ENCODE measurements at regions not wholly inside any gene's neighbourhood (a gene's known extent, or its start where the extent isn't known, plus 50 kb on each side); places are given as distances from the start of the nearest gene placed in this dataset.

- H3K9ac ChIP-seq (ENCODE audit: extremely low read depth, insufficient read length, low read length), result no peak overlapping the region
- no peaks in the 10 kb centered on the region for H3K9me3 ChIP-seq (ENCODE audit: control insufficient read depth, low read depth, low read length)
- no peak overlapping the region for H3T11ph ChIP-seq (ENCODE audit: low read length)
- H3K36me3 Mint-ChIP-seq (ENCODE audit: insufficient read depth in 1 of 3, low read depth in 3 of 3), result peaks cover 0 to 5% (median 0%) of the 10 kb centered on the region in 3 experiments; a peak in 4 of 7 replicates
- peak overlapping the region in 1 of 3 experiments; percentile 38; a peak in 1 of 7 replicates for H3K27ac Mint-ChIP-seq
- no peak overlapping the region for H2BK5ac ChIP-seq (ENCODE audit: insufficient read length, low read length)
- no peak overlapping the region for H3K27ac ChIP-seq (ENCODE audit: insufficient read length, low read depth, low read length)
- no peak overlapping the region for H3K18ac ChIP-seq (ENCODE audit: insufficient read length, low read depth, low read length)
- H3K79me2 ChIP-seq (ENCODE audit: insufficient read depth, low read length), result no peaks in the 10 kb centered on the region
- no peak overlapping the region for H2BK15ac ChIP-seq (ENCODE audit: low read depth, low read length)
- no CpG with 5 or more reads among the region's 1 CpG for WGBS (ENCODE audit: extremely low coverage, insufficient read length, low lambda C conversion rate)
- H3K14ac ChIP-seq (ENCODE audit: insufficient read depth, low read length), result no peak overlapping the region
- H4K20me1 ChIP-seq (ENCODE audit: control insufficient read depth, insufficient read depth, insufficient read length), result no peaks in the 10 kb centered on the region
- H3K4me1 Mint-ChIP-seq, result peaks cover 8 to 14% of the 10 kb centered on the region in 2 experiments
- H2AK5ac ChIP-seq (ENCODE audit: insufficient read length, low read length), result no peak overlapping the region
- H4K91ac ChIP-seq (ENCODE audit: insufficient read length, low read depth, low read length), result no peak overlapping the region
- H3K56ac ChIP-seq (ENCODE audit: insufficient read length, low read depth, low read length), result no peak overlapping the region
- no peak overlapping the region for H2BK20ac ChIP-seq (ENCODE audit: low read depth, low read length, poor library complexity, severe bottlenecking)
- H3K4ac ChIP-seq (ENCODE audit: low read depth, low read length), result no peak overlapping the region
- no peaks in the 10 kb centered on the region for H3K23me2 ChIP-seq (ENCODE audit: insufficient read length, low read depth, low read length, poor library complexity, severe bottlenecking)
- no peak for TF ChIP-seq CTCF (conservative IDR thresholded peaks at IDR 0.05)
- H2BK12ac ChIP-seq (ENCODE audit: insufficient read length, low read depth, low read length), result no peak overlapping the region
- H3K27me3 ChIP-seq (ENCODE audit: insufficient read depth, low read length), result no peaks in the 10 kb centered on the region
- no peak overlapping the region for H2AFZ ChIP-seq (ENCODE audit: low read length)
- H3K4me2 ChIP-seq (ENCODE audit: insufficient read depth, insufficient read length, low read length), result no peak overlapping the region
- no peaks in the 10 kb centered on the region for H3K79me1 ChIP-seq (ENCODE audit: insufficient read depth, low read depth, low read length, poor library complexity, severe bottlenecking)
- no peak overlapping the region for H3K23ac ChIP-seq (ENCODE audit: insufficient read length, low read depth, low read length)
- DNase-seq, result no peak
- no peak overlapping the region for H2BK120ac ChIP-seq (ENCODE audit: low read depth, low read length, poor library complexity, severe bottlenecking)
- H4K8ac ChIP-seq (replicated peaks; ENCODE audit: insufficient read length, low read depth, low read length), result no peak overlapping the region
- no peak overlapping the region for H4K5ac ChIP-seq (ENCODE audit: insufficient read length, low read depth, low read length)
- H3K27me3 Mint-ChIP-seq (ENCODE audit: low read depth), result no peaks in the 10 kb centered on the region
- no peak overlapping the region for H3K4me3 Mint-ChIP-seq
- H3K4me1 ChIP-seq (ENCODE audit: insufficient read depth, low read length), result no peaks in the 10 kb centered on the region; the same call in 1 of the 2 replicates
- H3K9me3 Mint-ChIP-seq, result peaks cover 2 to 11% of the 10 kb centered on the region in 2 experiments; a peak in 3 of 5 replicates
Observed at GRCh38 chr10:84862551-84862950, 534.2 kb downstream of the CCSER2 start.

Measured in H9 (cell line).